NCI-H2107 treated with DMSO at 0.1 percent for 48 hours (cell line): ENCODE measurements at regions not wholly inside any gene's neighbourhood (a gene's known extent, or its start where the extent isn't known, plus 50 kb on each side); places are given as distances from the start of the nearest gene placed in this dataset.

Experiments used
- DNase-seq: peaks from one replicate; lab custom pipeline; 2025; ENCODE audit not compliant: unreplicated experiment; lab: John Stamatoyannopoulos, UW

- DNase-seq = no peak
Measured at GRCh38 chr6:156420172-156420993, 356.8 kb upstream of the ARID1B start.

- DNase-seq = no peak
Measured at GRCh38 chr6:156419594-156419993, 357.6 kb upstream of the ARID1B start.

GRCh38 chr6:156418253-156418652, 358.9 kb upstream of the ARID1B start:
- no peak for DNase-seq

GRCh38 chr6:156416391-156416790, 360.8 kb upstream of the ARID1B start:
- DNase-seq = no peak

- no peak for DNase-seq
Measured at GRCh38 chr6:156413154-156413553, 364.0 kb upstream of the ARID1B start.

GRCh38 chr6:156410649-156411048, 366.5 kb upstream of the ARID1B start:
- no peak for DNase-seq

- DNase-seq = no peak
Measured at GRCh38 chr6:156408655-156409054, 368.5 kb upstream of the ARID1B start.

GRCh38 chr6:156407334-156407733, 369.8 kb upstream of the ARID1B start:
- no peak for DNase-seq

- no peak for DNase-seq
Measured at GRCh38 chr6:156406688-156407087, 370.5 kb upstream of the ARID1B start.

GRCh38 chr6:156406099-156406498, 371.1 kb upstream of the ARID1B start:
- DNase-seq = no peak

- no peak for DNase-seq
Measured at GRCh38 chr6:156402628-156403027, 374.6 kb upstream of the ARID1B start.

GRCh38 chr6:156402227-156402626, 375.0 kb upstream of the ARID1B start:
- no peak for DNase-seq

GRCh38 chr6:156400487-156400886, 376.7 kb upstream of the ARID1B start:
- no peak for DNase-seq

- DNase-seq = no peak
Measured at GRCh38 chr6:156398966-156399365, 378.2 kb upstream of the ARID1B start.

- no peak for DNase-seq
Measured at GRCh38 chr6:156398371-156398770, 378.8 kb upstream of the ARID1B start.

- DNase-seq = no peak
Measured at GRCh38 chr6:156396791-156397418, 380.3 kb upstream of the ARID1B start.

- DNase-seq = no peak
Measured at GRCh38 chr6:156396068-156396771, 381.0 kb upstream of the ARID1B start.

GRCh38 chr6:156395276-156395675, 381.9 kb upstream of the ARID1B start:
- no peak for DNase-seq

GRCh38 chr6:156392648-156393047, 384.5 kb upstream of the ARID1B start:
- DNase-seq = no peak

GRCh38 chr6:156391977-156392376, 385.2 kb upstream of the ARID1B start:
- DNase-seq = no peak

- no peak for DNase-seq
Measured at GRCh38 chr6:156391061-156391672, 386.0 kb upstream of the ARID1B start.

GRCh38 chr6:156390621-156391020, 386.6 kb upstream of the ARID1B start:
- DNase-seq = no peak
